NCI-H774 (cell line): ENCODE measurements at regions not wholly inside any gene's neighbourhood (a gene's known extent, or its start where the extent isn't known, plus 50 kb on each side); places are given as distances from the start of the nearest gene placed in this dataset.

Experiments
- DNase-seq: peaks from one replicate; lab custom pipeline; 2025; lab: John Stamatoyannopoulos, UW

GRCh38 chr18:50444539-50444938 lies 69.7 kb downstream of the SKA1 start:
- no peak for DNase-seq

GRCh38 chr18:50446629-50447028 lies 71.8 kb downstream of the SKA1 start:
- DNase-seq: no peak

DNA sequence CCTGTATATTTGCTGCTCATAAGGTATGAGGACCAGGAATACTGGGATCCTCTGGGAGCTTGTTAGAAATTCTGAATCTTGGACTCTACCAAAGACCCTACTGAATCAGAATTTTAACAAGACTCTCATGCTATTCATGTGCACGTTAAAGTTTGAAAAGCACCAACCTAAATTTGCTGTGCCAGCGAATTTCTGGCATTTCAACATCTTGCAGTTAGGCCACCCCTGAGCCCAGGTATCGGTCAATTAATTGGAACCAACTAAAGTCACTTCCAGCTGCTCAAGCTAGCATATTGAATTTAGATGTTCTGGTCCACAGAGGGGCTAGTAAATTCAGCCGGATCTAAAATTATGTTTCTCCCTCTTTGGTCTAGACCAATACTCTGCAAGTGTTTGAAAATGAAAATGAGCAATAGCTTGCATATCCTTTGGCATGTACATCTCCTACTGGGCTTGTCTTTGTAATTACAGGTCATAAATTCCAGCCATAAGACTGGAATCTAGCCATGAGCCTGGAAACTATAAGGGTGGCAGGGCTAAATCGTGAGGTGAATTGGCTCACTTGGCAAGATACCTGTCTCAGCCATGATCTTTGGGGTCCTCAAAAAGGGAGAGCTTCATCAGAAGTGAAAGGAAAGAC lies 72.4 kb downstream of the SKA1 start:
- DNase-seq: no peak

GRCh38 chr18:50447952-50448351 lies 73.1 kb downstream of the SKA1 start:
- no peak for DNase-seq

DNA sequence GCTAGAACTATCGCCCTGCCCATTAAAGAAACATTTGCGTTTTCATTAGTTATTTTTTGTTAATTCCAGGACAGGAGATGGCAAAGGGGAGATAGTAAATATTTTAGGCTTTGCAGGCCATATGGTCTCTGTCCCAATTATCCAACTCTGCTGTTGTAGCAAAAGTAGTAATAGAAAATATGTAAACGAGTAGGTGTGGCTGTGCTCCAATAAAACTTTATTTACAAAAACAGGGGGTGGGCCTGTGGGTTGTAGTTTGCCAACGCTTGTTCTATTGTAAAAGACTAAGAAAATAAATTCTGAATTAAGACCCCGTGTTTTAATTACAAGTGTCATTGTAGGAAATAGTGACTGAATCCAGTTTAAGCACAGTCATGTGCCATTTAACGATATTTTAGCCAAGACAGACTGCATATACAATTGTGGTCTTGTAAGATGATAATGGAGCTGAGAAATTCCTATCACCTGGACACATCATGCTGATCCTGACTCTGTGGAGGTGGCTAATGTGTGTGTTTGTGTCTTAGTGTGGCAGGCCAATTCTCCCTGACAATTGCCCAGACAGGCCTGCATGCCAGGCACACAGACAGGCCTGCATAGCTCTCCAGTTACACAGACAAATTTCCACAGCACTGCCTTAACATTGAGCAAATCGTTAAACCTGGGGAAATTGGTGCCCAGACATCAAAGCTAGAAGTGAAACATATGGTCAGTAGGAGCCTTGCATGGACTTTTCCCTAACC lies 76.4 kb downstream of the SKA1 start:
- no peak for DNase-seq

- DNase-seq: no peak
These were observed 78.3 kb downstream of the SKA1 start for GRCh38 chr18:50453014-50453680.

DNA sequence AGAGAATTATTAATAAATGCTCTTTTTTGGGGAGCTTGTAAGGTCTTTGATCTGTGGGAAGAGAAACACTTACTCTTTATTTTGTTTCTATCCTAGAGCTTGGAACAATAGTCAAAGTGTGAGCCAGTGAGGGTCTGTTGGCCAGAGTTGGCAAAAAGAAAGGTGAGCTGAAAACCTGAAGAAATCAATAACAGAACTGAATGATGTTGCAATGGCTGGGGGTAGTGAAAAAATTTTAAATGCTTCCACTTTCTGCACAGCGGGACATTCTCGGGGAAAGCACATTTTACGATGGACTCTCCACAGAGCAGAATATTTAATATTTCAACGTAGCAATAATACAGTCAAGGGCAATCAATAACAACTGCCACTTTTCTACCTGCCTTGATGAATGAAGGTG lies 78.9 kb downstream of the SKA1 start:
- DNase-seq: no peak

DNA sequence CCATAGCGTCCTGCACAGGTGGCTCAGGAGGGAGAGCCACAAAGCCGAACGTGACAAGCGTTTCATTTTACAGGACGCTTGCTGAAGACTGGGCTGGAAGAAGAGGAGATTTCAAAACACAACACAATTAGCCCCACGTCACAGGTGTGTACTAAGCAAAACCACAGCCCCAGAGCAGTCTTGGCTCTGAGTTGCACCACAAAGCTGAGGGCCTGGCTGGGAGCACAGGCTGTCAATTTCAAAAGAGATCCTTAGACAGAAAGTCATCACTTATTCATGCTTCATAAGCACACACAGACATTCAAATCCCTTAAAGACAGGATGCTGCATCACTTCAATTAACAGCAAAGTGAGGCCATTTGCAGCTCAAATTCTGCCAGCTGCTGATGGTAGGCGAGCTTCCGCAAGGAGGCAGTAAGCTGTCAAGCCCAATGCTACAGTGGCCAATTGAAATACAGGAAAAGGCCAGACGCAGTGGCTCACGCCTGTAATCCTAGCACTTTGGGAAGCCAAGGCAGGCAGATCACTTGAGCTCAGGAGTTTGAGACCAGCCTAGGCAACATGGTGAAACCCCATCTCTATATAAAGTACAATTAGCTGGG lies 79.6 kb downstream of the SKA1 start:
- no peak for DNase-seq

DNA sequence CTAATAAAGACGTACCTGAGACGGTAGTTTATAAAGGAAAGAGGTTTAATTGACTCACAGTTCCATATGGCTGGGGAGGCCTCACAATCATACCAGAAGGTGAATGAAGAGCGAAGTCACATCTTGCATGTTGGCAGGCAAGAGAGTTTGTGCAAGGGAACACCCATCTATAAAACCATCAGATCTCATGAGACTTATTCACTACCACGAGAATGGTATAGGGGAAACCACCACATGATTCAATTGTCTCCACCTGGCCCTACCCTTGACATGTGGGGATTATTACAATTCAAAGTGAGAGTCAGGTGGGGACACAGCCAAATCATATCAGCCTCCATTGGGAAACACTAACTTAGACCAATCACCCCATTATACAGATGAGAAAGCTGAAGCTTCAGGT lies 81.4 kb downstream of the SKA1 start:
- no peak for DNase-seq

- DNase-seq: no peak
These were observed 82.8 kb downstream of the SKA1 start for GRCh38 chr18:50457639-50458038.

DNA sequence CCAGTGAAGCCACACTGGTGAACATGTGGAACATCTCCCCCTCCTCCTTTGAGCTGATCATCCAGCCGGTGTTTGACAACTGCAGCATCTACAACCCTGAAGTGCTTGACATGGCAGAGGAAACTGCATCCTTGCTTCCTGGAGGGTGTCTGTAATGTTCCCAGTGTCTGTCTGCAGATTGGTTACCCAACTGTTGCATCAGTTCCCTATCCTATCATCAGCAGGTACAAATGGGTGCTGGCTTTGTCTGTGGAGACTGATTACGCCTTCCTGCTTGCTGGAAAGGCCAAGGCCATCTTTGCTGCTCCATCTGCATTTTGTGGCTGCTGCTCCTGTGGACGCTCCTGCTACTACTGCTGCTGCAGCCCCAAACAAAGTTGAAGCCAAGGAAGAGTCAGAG lies 83.5 kb downstream of the SKA1 start:
- DNase-seq: no peak

GRCh38 chr18:50458796-50459195 lies 84.0 kb downstream of the SKA1 start:
- no peak for DNase-seq

- DNase-seq: no peak
These were observed 85.2 kb downstream of the SKA1 start for GRCh38 chr18:50460062-50460461.

GRCh38 chr18:50460716-50461115 lies 85.9 kb downstream of the SKA1 start:
- no peak for DNase-seq

GRCh38 chr18:50461251-50461650 lies 86.4 kb downstream of the SKA1 start:
- no peak for DNase-seq

GRCh38 chr18:50465211-50466153 lies 90.6 kb downstream of the SKA1 start:
- no peak for DNase-seq

DNA sequence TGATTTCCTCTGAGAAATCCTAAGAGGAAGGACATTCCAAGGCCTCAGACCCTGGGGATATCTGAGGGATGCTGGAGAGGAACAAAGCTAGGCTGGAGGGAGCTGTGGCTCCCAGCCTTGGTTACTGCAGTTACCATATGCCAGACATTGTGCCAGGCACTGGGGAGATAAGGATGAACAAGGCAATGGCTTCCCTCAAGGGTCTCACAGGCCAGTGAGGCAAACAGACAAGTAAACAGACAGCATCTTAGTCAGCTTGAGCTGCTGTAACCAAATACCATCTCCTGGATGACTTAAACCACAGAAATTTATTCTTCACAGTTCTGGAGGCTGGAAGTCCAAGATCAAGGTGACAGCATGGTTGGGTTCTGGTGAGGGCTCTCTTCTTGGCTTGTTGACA lies 91.8 kb downstream of the SKA1 start:
- no peak for DNase-seq

DNA sequence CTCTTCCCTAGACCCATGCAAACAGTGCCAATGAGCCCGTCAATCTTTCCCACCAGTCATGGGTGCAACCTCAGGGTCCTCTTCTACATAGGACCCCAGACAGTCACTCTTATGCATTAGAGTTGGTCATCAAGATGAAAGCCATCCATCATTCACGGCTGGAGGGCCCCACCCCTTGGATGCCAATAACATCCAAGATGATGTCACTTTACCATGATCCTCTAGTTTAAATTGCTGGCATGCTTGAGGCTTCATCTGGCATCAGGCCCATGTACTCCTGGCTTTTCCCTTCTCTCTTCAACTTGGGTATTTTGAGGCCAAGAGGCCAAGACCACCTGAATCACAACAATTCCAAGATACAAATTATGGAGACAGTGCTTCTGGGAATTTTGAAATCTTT lies 91.1 kb upstream of the MAPK4 start:
- DNase-seq: no peak

DNA sequence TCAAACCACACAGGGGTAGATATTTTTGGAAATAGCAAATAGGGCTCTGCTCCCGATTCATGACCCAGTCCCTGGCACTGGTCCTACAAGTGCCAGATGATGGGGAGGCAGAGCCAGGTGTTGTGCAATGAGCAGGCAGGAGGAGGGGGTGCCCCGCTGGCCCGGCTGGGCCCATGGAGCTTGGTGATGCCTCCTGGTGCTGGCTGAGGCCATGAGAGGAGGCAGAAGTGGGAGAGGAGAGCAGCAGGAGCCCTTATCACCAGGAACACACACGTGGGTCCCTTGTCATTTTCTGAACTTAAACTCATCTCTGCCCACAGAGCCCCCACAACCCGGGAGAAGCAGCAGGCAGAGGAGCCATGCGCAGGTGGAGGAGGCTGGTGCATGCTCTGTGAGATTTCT lies 90.5 kb upstream of the MAPK4 start:
- no peak for DNase-seq

GRCh38 chr18:50472941-50473340 lies 86.9 kb upstream of the MAPK4 start:
- DNase-seq: no peak

DNA sequence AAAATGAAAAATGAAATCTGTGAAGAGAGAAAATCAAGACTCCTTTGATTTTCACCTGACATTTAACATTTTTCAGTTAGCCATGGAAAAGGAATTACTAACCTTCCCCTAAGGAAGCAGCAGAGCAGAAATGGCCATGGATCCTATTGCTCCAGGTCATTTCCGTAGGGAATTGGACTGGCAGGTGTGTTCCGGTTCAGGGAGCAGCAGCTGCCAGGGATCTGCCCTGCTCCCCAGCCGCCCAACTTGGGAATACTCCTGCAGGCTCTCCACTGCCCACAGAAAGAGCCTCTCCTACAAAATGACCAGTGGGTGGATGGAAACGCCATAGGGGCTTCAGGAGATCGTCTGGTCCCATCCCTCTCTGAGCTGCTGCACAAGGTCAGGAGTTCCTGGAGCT lies 86.0 kb upstream of the MAPK4 start:
- no peak for DNase-seq
